ENCODE measurements at regions not wholly inside any gene's neighbourhood (a gene's known extent, or its start where the extent isn't known, plus 50 kb on each side); places are given as distances from the start of the nearest gene placed in this dataset.

- TF ChIP-seq RCOR1 (IDR thresholded peaks at IDR 0.05; ENCODE audit: low read length): no peak
- TF ChIP-seq GABPA (IDR thresholded peaks at IDR 0.05; ENCODE audit: low read depth): no peak
- no peak for TF ChIP-seq NRF1 (IDR thresholded peaks at IDR 0.05; ENCODE audit: low read depth, low read length)
- no peak for TF ChIP-seq EZH2phosphoT487 (IDR thresholded peaks at IDR 0.05; ENCODE audit: borderline replicate concordance, low read depth)
- TF ChIP-seq RXRA (IDR thresholded peaks at IDR 0.05; ENCODE audit: borderline replicate concordance, low read depth): no peak
- no peak for TF ChIP-seq SIN3A (IDR thresholded peaks at IDR 0.05; ENCODE audit: borderline replicate concordance, low read depth, low read length)
- no peak for TF ChIP-seq ZBTB33 (IDR thresholded peaks at IDR 0.05; ENCODE audit: borderline replicate concordance, low read depth)
- no peak for TF ChIP-seq SMC3 (IDR thresholded peaks at IDR 0.05; ENCODE audit: low read depth, low read length)
- no peak for TF ChIP-seq TAF1 (IDR thresholded peaks at IDR 0.05; ENCODE audit: borderline replicate concordance, low read depth, low read length)
- TF ChIP-seq CTCF (IDR thresholded peaks at IDR 0.05): no peak
Observed at GRCh38 chr18:45430041-45430440, 185.2 kb upstream of the SLC14A2 start.

GRCh38 chr18:45435810-45436209, 179.5 kb upstream of the SLC14A2 start:
- Histone ChIP-seq H3K9me2 (no peaks in the 10 kb centered on the region), H3F3A (replicated peaks; ENCODE audit: insufficient read depth) (no peaks in the 10 kb centered on the region), H3K27me3 (ENCODE audit: insufficient read depth) (no peaks in the 10 kb centered on the region), H4K20me1 (ENCODE audit: insufficient read depth) (no peaks in the 10 kb centered on the region), H3K4me2 (no peak overlapping the region), H3K9me3 (no peaks in the 10 kb centered on the region), H3K36me3 (replicated peaks in 1 of 2; ENCODE audit: control insufficient read depth in 1 of 2, insufficient read depth in 2 of 2, low read length in 1 of 2) (no peaks in the 10 kb centered on the region), H3K4me3 (ENCODE audit: low read depth in 2 of 2, low read length in 1 of 2) (no peak overlapping the region), H3K27ac (ENCODE audit: low read depth in 2 of 2, low read length in 1 of 2) (no peak overlapping the region), H2AFZ (ENCODE audit: low read depth) (no peak overlapping the region), H3K9ac (no peak overlapping the region), H3K4me1 (ENCODE audit: control insufficient read depth in 1 of 2, insufficient read depth in 2 of 2, low read depth in 1 of 2, low read length in 1 of 2) (no peaks in the 10 kb centered on the region), H3K79me2 (ENCODE audit: insufficient read depth) (no peaks in the 10 kb centered on the region)
- ChIA-PET CTCF (interaction anchor here (2.0 kb wide), 1 partner anchor 10 kb away, joined by 5 read pairs; no protein-coding TSS in a partner anchor), POLR2A (no interaction called here)
- TF ChIP-seq PBX3 (IDR thresholded peaks at IDR 0.05): no peak
- no peak for TF ChIP-seq MAX (IDR thresholded peaks at IDR 0.05; ENCODE audit: low read depth)
- TF ChIP-seq FOSL2 (IDR thresholded peaks at IDR 0.05; ENCODE audit: borderline replicate concordance, low read depth): no peak
- no peak for DNase-seq
- WGBS (ENCODE audit: low lambda C conversion rate): 37% methylated on average over 3 of the region's 3 CpGs

More at GRCh38 chr18:45430041-45430440, 185.2 kb upstream of the SLC14A2 start:
- Histone ChIP-seq H3K4me3 (ENCODE audit: low read depth in 2 of 2, low read length in 1 of 2) (no peak overlapping the region), H3K27ac (ENCODE audit: low read depth in 2 of 2, low read length in 1 of 2) (no peak overlapping the region), H3K36me3 (replicated peaks in 1 of 2; ENCODE audit: control insufficient read depth in 1 of 2, insufficient read depth in 2 of 2, low read length in 1 of 2) (no peaks in the 10 kb centered on the region), H2AFZ (ENCODE audit: low read depth) (no peak overlapping the region), H3K9me3 (no peaks in the 10 kb centered on the region), H3K9ac (no peak overlapping the region), H3K4me2 (no peak overlapping the region), H3K27me3 (ENCODE audit: insufficient read depth) (no peaks in the 10 kb centered on the region), H4K20me1 (ENCODE audit: insufficient read depth) (no peaks in the 10 kb centered on the region), H3K9me2 (no peaks in the 10 kb centered on the region), H3K4me1 (ENCODE audit: control insufficient read depth in 1 of 2, insufficient read depth in 2 of 2, low read depth in 1 of 2, low read length in 1 of 2) (no peaks in the 10 kb centered on the region), H3F3A (replicated peaks; ENCODE audit: insufficient read depth) (no peaks in the 10 kb centered on the region), H3K79me2 (ENCODE audit: insufficient read depth) (no peaks in the 10 kb centered on the region)
- CTCF ChIA-PET: interaction anchor here (1.0 to 1.7 kb wide), 2 partner anchors 12 to 191 kb away, joined by 3 to 4 read pairs; no protein-coding TSS in a partner anchor
- no peak for DNase-seq
- POLR2A ChIA-PET: no interaction called here

All from SK-N-SH (cell line).